GM21723 (cell line): ENCODE measurements at regions not wholly inside any gene's neighbourhood (a gene's known extent, or its start where the extent isn't known, plus 50 kb on each side); places are given as distances from the start of the nearest gene placed in this dataset.
A peak's percentile ranks its signal among the peaks of the same experiment; 100 is the strongest.

Source experiments
- ATAC-seq: cut with Tn5 transposase; IDR thresholded peaks from one replicate; pipeline ENCODE4 v1.9.1; 2021; ENCODE audit warnings: mild to moderate bottlenecking, moderate library complexity; ENCODE audit not compliant: unreplicated experiment

DNA sequence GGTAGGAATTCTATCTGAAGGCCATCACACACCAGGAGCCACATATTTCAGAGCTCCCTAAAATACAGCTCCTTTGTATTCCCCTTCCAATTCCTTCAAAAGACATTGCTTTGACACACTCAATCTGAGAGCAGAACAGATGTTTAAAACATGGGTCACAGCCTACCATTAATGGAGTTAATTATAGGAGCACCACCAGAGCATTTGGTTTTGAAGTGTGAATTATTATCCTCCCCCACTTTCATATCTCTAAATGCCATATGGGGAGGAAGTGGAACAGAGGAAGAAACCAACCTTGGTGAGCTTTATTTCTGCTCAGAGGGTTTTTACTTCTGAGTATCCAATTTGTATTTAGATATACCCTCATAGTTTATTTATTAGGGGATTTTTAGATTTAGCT is 50.7 kb upstream of the TNFRSF21 start:
- peak; percentile 65 for ATAC-seq

DNA sequence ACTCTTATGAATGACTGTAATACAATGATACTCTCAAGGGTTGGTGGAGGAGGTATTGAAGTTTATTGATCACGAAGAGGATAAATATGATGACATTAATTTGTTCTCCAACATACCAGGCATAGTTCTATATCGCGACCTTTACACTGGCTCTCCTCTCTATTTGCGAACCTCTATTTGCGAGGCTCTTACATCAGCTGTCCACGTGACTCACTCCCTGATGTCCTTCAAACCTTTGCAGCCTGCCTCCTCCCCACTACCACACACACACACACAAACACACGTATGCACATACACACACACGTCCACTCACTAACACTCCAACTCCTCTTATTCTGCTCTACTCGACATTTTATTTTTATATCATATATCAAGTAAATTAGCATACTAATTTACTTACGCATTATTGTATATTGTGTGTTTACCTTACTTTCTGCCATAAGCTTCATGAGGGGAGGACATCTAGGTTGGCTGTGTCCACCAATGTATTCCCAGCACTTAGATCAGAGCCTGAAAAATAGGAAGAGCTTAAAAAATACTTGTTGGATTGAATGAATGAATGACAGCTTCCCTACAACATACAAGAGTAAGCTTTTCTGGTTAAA is 53.3 kb upstream of the TNFRSF21 start:
- ATAC-seq, result no peak

GRCh38 chr6:47363736-47364135 is 54.0 kb upstream of the TNFRSF21 start:
- no peak for ATAC-seq

- ATAC-seq, result no peak
Measured at GRCh38 chr6:47366335-47366890, 56.7 kb upstream of the TNFRSF21 start.

- ATAC-seq, result no peak
Measured at GRCh38 chr6:47371139-47371869, 61.6 kb upstream of the TNFRSF21 start.

DNA sequence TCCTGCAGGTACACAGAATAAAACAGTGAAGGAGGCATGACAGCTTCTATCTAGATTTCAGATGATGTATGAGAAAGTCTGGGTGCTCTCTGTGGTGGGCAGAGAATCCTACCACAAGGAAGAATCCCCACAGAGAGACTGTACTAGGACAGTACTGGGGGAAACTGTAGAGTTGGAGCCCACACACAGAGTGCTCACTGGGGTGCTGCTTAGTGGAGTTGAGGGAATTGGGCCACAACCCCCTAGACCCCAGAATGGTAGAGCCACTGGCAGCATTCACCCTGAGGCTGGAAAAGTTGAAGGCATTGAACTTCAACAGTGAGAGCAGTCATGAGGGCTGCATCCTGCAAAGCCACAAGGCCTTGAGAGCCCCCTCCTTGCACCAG is 62.2 kb upstream of the TNFRSF21 start:
- no peak for ATAC-seq

GRCh38 chr6:47372318-47372717 is 62.6 kb upstream of the TNFRSF21 start:
- ATAC-seq, result no peak

DNA sequence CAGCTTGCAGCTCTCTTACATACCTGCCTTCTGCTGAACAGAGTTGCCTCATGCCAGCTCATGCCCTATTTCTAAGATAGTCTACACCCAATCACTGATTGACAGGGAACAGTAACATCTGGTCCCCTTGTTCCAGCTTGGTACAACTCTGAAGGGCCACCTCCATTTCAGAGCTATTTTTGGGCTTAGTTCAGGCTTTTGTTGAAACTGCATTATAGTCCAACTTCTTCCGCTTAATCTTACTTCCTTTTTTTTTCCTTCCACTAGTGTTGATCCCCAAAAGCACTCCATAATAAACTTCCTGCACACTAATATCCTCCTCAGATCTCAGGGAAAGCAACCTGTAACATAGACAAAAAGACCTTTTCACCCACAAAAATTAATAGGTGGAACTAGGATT is 65.7 kb upstream of the TNFRSF21 start:
- ATAC-seq, result no peak

DNA sequence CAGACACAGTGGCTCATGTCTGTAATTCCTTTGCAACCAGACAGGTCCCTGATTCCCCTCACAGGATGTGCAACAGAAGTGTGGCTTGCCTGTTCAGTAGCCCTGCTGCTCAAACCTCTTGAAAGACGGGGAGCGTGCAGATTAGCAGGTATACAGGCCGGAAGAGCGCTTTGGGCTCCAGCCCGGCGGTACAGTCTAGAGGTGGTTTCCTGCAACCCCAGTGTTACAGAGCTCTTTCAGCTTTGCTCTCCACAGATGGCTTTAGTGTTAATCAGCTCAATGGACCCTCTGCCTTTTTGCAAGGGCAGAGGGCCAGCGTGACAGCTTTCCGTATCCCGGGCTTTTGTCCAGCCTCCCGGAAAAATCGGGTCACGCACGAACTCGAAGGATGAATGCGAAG is 67.2 kb upstream of the TNFRSF21 start:
- ATAC-seq, result no peak

DNA sequence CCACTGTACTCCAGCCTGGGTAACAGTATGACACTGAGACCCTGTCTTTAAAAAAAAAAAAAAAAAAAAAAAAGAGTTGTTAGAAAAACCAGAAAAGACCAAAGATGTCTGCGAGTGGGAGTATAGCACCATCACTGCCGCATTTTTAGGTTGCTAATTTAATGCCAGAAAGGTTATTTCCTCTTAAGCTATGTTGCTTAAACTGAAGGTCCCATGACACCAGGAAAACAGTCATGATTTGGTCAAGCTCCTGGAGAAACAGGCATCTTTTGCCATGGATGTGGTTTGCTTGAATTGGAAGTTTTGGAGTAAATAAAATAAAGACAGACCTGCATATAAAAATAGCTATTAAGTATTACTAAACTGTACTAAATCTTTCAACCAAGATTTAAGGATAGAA is 68.3 kb upstream of the TNFRSF21 start:
- ATAC-seq, result no peak

GRCh38 chr6:47379328-47379727 is 69.6 kb upstream of the TNFRSF21 start:
- no peak for ATAC-seq

DNA sequence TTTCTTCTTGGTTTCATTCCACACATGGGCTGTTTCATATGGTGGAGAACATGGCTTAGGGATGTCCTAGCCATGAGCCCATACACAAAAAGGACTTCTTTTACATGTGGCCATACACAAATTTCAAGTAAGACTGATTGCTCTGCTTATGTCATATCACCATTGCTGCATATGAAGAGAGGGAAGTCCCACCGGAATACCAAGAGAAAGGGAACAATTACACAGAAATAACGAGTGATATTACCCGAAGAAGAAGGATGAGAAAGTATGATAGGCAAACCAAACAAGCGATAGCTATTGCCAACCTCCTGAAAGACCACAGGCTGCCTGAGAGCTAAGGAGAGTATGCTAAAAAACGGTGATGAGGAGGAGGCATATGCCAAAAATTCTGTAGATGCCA is 70.5 kb upstream of the TNFRSF21 start:
- ATAC-seq, result no peak

GRCh38 chr6:47381036-47381435 is 71.3 kb upstream of the TNFRSF21 start:
- no peak for ATAC-seq

DNA sequence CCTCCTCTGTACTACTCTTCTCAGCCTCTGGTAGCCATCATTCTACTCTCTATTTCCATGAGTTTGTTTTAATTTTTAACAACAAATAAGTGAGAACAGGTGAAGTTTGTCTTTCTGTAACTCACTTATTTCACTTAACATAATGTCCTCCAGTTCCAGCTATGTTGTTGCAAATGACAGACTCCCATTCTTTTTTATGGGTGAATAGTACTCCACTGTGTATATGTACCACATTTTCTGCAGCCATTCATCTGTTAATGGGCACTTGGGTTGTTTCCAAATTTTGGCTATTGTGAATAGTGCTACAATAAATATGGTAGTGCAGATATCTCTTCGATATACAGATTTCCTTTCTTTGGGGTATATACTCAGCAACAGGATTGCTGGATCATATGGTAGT is 73.7 kb upstream of the TNFRSF21 start:
- no peak for ATAC-seq

GRCh38 chr6:47391675-47392074 is 82.0 kb upstream of the TNFRSF21 start:
- ATAC-seq, result no peak

GRCh38 chr6:47392251-47392650 is 82.5 kb upstream of the TNFRSF21 start:
- no peak for ATAC-seq

DNA sequence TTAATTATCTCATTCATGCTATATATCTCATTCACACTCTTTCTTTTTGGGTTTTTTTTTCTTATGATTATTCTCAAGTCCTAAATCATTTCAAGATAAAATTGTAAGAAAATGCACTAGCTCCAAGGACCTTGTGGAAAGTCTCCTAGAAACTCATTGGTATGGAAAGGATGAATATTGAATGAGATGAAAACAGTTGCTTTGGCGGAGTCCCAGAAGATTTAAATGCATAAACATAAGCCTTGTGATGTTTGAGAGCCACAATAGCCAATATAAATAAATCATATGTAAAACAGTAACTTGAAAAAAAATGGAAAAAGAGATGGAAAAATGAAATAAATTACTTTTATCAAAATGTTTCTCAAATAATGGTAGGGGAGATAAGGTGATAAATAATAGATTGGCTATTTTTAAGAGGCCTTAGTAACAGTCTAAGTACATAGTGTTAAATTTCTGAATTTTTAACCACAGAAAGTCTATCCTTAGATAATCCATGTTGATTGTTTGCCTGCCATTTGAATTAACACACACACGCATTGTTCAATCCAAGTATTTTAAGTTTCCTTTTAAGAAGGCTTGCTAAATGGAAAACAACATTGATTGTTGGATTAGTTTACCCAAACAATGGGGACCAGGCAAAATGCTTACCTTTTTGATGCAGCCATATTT is 81.1 kb upstream of the CD2AP start:
- ATAC-seq, result no peak

- ATAC-seq, result no peak
Measured at GRCh38 chr6:47400581-47400980, 77.0 kb upstream of the CD2AP start.

- ATAC-seq, result no peak
Measured at GRCh38 chr6:47402081-47402480, 75.5 kb upstream of the CD2AP start.

GRCh38 chr6:47403056-47403455 is 74.5 kb upstream of the CD2AP start:
- no peak for ATAC-seq

- no peak for ATAC-seq
Measured at GRCh38 chr6:47403801-47404200, 73.8 kb upstream of the CD2AP start.

DNA sequence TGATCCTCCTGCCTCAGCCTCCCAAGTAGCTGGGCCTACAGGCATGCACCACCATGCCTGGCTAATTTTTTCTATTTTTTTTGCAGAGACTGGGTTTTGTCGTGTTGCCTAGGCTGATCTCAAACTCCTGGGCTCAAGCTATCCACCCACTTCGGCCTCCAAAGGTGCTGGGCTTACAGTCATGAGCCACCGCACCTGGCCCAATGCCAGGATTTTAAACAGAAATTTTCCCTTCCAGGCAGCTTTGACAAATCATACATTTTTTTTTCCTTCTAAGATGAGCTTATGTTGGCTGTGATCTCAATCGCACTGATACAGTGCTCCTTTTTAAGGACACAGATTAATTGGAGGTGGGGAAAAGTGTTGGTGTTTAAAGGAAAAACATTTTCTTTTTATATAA is 73.2 kb upstream of the CD2AP start:
- no peak for ATAC-seq
